ENCODE measurements at regions not wholly inside any gene's neighbourhood (a gene's known extent, or its start where the extent isn't known, plus 50 kb on each side); places are given as distances from the start of the nearest gene placed in this dataset.

- no peak for TF ChIP-seq CTCF (IDR thresholded peaks at IDR 0.05)
- no peak for TF ChIP-seq POLR2A (IDR thresholded peaks at IDR 0.05)
These were observed 285.1 kb upstream of the ARRDC3 start for GRCh38 chr5:91668261-91668660.

All from thyroid gland (tissue), 4 donors.